HG03095 (cell line): ENCODE measurements at regions not wholly inside any gene's neighbourhood (a gene's known extent, or its start where the extent isn't known, plus 50 kb on each side); places are given as distances from the start of the nearest gene placed in this dataset.
"Not testable (repeated sequence)": the region's sequence is repeated elsewhere in the genome, so short reads cannot be mapped to it uniquely, and the experiment has no call there.

Experiments used
- ATAC-seq: cut with Tn5 transposase; IDR thresholded peaks from one replicate; pipeline ENCODE4 v1.9.1; 2021; ENCODE audit warnings: moderate library complexity; ENCODE audit not compliant: unreplicated experiment

- no peak for ATAC-seq
These were observed 165.6 kb upstream of the HCCS start for GRCh38 chrX:10945498-10945897.

GRCh38 chrX:10949541-10949940, 161.6 kb upstream of the HCCS start:
- no peak for ATAC-seq

GRCh38 chrX:10952619-10953018, 158.5 kb upstream of the HCCS start:
- no peak for ATAC-seq

GRCh38 chrX:10965174-10965798, 145.8 kb upstream of the HCCS start:
- ATAC-seq = no peak

- ATAC-seq = no peak
These were observed 145.1 kb upstream of the HCCS start for GRCh38 chrX:10966057-10966456.

GRCh38 chrX:10971176-10971575, 140.0 kb upstream of the HCCS start:
- ATAC-seq = no peak

- no peak for ATAC-seq
These were observed 139.4 kb upstream of the HCCS start for GRCh38 chrX:10971759-10972158.

GRCh38 chrX:10972706-10973105, 138.4 kb upstream of the HCCS start:
- ATAC-seq = no peak

- no peak for ATAC-seq
These were observed 136.2 kb upstream of the HCCS start for GRCh38 chrX:10974920-10975319.

- ATAC-seq = no peak
These were observed 131.2 kb upstream of the HCCS start for GRCh38 chrX:10979956-10980355.

- no peak for ATAC-seq
These were observed 129.6 kb upstream of the HCCS start for GRCh38 chrX:10981506-10981905.

- ATAC-seq = no peak
These were observed 127.6 kb upstream of the HCCS start for GRCh38 chrX:10983526-10983925.

- ATAC-seq = no peak
These were observed 126.9 kb upstream of the HCCS start for GRCh38 chrX:10984213-10984612.

GRCh38 chrX:10986616-10987015, 124.5 kb upstream of the HCCS start:
- ATAC-seq = no peak

- ATAC-seq = no peak
These were observed 122.5 kb upstream of the HCCS start for GRCh38 chrX:10988653-10989052.

GRCh38 chrX:10989386-10989785, 121.7 kb upstream of the HCCS start:
- ATAC-seq = no peak

- ATAC-seq = no peak
These were observed 120.7 kb upstream of the HCCS start for GRCh38 chrX:10990418-10990817.

GRCh38 chrX:10990976-10991375, 120.2 kb upstream of the HCCS start:
- ATAC-seq = no peak

- no peak for ATAC-seq
These were observed 119.0 kb upstream of the HCCS start for GRCh38 chrX:10992110-10992509.

GRCh38 chrX:11007076-11007475, 104.1 kb upstream of the HCCS start:
- ATAC-seq = not testable (repeated sequence)

- ATAC-seq = no peak
These were observed 100.7 kb upstream of the HCCS start for GRCh38 chrX:11010476-11010875.

GRCh38 chrX:11016728-11017127, 94.4 kb upstream of the HCCS start:
- ATAC-seq = no peak

GRCh38 chrX:11022588-11022987, 88.5 kb upstream of the HCCS start:
- ATAC-seq = not testable (repeated sequence)
